ENCODE measurements at regions not wholly inside any gene's neighbourhood (a gene's known extent, or its start where the extent isn't known, plus 50 kb on each side); places are given as distances from the start of the nearest gene placed in this dataset.

DNA sequence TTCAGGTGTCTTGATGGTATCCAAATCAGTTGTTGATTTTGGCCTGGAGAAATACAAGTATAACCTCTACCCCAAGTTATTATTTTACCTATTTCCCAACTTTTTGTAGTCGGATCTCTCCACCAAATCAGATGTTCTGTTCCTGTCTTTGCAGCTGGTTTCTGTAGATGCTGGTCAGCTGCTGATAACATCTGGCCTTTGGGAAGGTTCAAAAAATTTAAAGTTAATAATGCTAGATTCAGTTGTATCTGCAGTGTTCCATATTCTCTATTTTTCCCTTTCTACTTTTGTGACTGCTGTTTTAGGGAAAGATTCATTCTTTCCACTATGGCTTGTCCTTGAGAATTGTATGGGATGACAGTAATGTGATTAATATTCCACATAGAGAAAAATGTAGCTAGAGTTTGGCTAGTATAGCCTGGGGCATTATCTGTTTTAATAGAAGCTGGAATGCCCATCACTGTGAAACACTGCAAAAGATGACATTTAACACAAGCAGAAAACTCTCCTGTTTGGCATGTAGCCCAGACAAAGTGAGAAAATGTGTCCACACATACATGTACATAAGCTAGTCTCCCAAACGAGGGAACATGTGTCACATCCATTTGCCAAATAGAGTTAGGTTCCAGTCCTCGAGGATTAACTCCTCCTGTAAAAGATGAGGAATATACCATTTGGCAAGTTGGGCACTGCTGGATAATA is 99.2 kb downstream of the ZNF100 start:
- TF ChIP-seq GATA3 (IDR thresholded peaks at IDR 0.05; ENCODE audit: low read depth, low read length) (peak; percentile 71), GATA2 (IDR thresholded peaks at IDR 0.05; ENCODE audit: low read depth, low read length) (peak; percentile 50; the same call in 1 of the 2 replicates)

DNA sequence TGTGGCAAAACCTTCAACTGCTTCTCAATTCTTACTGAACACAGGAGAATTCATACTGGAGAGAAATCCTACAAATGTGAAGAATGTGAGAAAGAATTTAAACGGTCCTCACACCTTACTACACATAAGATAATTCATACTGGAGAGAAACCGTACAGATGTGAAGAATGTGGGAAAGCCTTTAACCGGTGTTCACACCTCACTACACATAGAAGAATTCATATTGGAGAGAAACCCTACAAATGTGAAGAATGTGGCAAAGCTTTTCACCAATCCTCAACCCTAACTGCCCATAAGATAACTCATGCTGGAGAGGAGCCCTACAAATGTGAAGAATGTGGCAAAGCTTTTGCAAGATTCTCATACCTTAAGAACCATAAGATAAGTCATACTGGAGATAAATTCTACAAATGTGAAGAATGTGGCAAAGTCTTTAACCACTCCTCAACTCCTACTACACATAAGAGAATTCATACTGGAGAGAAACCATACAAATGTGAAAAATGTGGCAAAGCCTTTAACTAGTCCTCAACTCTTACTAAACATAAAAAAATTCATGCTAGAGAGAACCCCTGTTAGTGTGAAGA is 111.7 kb downstream of the ZNF100 start:
- TF ChIP-seq GATA2 (IDR thresholded peaks at IDR 0.05; ENCODE audit: low read depth, low read length), result no peak
- TF ChIP-seq GATA3 (IDR thresholded peaks at IDR 0.05; ENCODE audit: low read depth, low read length), result no peak

DNA sequence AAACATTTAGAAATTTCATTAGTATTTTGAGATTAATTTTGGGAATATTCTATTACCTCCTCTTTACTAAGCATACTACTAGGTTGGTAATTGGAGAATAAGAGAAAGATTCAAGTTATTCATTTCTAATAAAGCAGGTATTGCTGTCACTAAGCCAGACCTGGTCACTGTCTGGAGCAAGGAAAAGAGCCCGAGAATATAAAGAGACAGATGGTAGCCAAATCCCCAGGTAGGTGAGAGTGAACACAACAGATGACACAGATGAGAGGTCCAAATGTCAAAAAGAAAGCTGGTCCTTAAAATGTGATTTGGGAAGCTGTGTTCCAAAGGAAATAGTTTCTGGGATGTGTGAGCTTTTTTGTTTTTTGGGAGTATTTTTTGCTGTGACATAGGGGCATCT is 128.6 kb downstream of the ZNF100 start:
- no peak for TF ChIP-seq GATA3 (IDR thresholded peaks at IDR 0.05; ENCODE audit: low read depth, low read length)

DNA sequence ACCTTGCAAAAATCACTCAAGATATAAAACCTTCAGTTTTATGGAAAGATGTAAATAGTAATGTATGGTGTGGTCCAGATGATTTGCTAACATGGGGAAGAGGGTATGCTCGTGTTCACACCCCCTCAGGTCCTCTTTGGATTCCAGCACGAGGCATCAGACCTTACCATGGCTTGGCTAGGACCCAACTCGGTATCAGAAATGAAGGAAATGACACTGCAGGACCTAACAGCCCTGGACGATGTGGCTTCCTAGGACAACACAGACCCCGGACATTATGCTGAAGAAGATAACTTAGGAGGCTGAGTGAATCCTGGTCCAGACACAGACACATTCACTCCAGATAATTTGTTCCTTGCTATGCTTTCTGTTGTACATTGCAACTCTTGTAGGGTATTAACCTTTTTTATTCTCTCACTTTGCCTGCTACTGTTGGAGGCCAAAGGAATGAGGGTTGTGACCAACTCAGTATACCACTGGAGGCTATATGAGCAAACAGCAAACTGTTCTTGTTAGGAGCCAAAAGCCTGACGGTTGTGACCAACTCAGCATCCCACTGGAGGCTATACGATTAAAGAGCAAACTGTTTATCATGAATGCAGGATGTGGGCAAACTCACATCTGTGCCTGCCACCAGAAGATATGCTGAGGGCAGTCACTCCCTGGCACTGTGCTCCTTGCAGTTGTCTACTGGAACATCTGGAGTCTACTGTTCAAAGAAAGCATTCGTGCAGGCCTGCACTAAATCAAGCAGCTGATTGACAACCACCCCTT is 121.7 kb downstream of the ZNF429 start:
- TF ChIP-seq GATA2 (IDR thresholded peaks at IDR 0.05; ENCODE audit: low read depth, low read length) (no peak), GATA3 (IDR thresholded peaks at IDR 0.05; ENCODE audit: low read depth, low read length) (no peak)

DNA sequence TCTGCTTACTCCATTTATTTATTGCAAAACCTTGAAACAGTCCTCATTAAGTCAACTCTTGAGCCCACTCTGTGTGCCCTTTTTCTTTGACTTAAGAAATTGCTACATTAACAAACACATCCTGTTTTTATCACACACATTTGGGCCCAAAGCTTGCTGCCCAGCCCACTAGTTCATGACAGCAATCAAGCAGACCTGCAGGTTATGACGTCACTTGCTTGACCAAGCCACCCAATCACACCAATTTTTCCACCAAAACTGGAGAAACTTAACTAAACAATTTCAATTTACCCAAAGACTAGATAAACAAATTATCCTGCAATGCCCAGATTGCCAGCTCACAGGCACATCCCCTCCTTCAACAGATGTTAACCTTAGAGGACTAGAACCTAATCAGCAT is 120.7 kb downstream of the ZNF429 start:
- TF ChIP-seq GATA3 (IDR thresholded peaks at IDR 0.05; ENCODE audit: low read depth, low read length) (no peak), GATA2 (IDR thresholded peaks at IDR 0.05; ENCODE audit: low read depth, low read length) (no peak)

DNA sequence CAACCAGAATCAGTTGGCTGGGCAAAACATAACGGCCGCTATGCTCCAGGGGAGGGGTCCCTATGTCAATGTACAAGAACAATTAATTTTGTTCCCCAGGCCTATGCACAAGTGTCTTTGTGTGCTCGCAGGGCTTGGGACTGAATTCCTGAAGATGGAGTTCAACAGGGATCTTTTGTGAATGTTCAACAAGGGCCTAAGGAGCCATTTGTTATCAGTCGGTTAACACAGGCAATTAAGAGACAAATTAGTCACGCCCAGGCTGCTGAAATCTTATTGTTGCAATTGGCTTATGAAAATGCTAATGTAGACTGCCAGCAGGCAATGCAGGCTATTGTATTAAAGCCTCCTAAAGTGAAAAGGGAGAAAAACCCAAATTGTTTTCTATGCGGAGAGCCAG is 117.5 kb downstream of the ZNF429 start:
- TF ChIP-seq GATA2 (IDR thresholded peaks at IDR 0.05; ENCODE audit: low read depth, low read length) (no peak), GATA3 (IDR thresholded peaks at IDR 0.05; ENCODE audit: low read depth, low read length) (no peak)

DNA sequence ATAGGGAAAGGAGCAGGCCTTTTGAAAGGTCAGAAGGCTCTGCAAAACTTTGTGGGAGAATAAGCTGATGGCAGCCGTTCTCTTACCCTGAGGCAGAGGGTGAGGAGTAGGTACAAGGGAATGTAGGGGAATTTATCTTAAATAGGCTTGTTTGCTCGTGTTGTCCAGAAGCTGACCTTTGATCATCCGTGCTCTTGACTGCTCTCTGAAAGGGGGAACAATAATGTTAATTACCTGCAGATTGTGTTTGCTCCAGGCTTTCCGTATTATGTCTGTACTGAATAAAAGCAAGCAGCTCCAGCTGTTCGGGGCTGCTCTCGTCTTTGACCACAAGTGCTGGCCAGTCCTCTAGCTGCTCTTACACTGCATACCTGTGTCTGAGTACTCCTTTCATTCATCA is 116.3 kb downstream of the ZNF429 start:
- TF ChIP-seq GATA2 (IDR thresholded peaks at IDR 0.05; ENCODE audit: low read depth, low read length) (no peak), GATA3 (IDR thresholded peaks at IDR 0.05; ENCODE audit: low read depth, low read length) (no peak)

DNA sequence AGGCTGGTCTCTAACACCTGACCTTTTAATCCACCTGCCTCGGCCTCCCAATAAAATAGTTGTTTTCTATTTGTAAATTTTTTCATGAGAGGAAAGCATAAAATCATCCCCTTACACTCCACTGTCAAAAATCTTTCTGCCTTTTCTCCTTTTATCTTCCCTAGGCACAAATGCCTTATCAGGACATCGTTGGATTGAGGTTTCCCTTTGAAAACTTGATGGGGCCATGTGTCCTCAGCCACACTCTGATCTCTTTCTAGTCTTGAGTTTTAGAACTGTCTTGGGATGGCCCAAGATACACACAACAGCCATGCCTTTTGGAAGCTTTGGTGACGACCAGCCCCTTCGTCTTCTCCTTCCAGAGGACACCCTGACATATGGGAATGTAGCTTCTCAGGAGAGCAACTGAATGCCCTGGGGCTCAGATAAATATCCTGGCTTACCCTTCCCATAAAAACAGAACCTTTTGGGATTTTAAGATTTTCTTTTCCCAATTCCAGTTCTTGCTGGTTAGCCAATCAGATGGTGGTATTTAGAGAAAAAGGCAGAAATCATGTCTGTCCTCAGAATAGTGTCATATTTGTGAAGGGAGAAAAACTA is 112.4 kb downstream of the ZNF429 start:
- TF ChIP-seq GATA3 (IDR thresholded peaks at IDR 0.05; ENCODE audit: low read depth, low read length) (no peak), GATA2 (IDR thresholded peaks at IDR 0.05; ENCODE audit: low read depth, low read length) (no peak)

DNA sequence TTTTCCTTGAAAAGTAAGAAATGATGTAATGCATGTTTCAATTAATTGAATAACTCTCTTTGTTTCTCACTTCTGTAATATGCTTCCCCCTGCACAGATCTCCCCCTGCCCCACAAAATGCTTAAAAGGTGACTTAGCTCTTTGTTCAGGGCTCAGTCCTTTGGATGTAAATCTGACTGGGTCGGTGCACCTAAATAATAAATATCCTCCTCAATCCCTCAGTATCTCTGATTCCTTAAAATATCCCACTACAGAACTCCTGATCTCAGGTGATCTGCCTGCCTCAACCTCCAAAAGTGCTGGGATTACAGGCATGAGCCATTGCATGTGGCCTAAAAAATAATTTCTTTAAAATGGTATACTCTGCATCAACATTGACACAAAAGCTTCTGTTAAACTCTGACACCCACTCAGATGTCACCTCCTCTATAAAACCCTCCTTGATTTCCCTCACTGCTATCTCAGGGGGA is 107.0 kb downstream of the ZNF429 start:
- TF ChIP-seq GATA2 (IDR thresholded peaks at IDR 0.05; ENCODE audit: low read depth, low read length) (no peak), GATA3 (IDR thresholded peaks at IDR 0.05; ENCODE audit: low read depth, low read length) (no peak)

DNA sequence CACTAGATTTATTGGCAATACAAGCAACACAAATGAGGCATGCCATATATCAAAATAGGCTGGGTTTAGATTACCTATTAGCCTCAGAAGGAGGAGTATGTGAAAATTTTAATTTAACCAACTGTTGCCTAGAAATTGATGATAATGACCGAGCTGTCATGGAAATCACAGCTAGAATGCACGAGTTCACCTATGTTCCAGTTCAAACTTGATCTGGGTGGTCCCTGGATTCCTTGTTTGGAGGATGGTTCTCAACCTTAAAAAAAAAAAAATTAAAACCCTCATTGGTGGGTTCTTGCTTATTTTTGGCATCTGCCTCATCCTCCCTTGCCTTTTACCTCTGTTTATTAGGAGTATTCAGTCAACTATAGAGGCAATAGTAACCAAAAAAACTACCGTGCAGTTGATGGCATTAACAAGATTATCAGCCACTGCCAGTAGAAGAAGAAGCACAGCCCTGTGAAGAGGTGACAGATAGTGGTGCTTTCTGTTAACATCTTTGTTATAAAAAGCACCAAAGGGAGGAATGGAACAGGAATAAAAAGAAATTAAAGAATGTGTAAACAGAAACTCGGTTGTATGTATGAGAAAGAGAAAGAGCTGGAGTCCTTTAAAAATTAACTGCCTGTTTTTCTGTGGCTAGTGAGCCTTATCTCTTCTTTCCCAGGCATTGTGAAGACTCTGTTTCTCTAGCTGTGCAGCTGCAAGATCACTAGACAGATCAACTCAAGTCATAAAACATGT is 106.4 kb downstream of the ZNF429 start:
- TF ChIP-seq GATA3 (IDR thresholded peaks at IDR 0.05; ENCODE audit: low read depth, low read length) (no peak), GATA2 (IDR thresholded peaks at IDR 0.05; ENCODE audit: low read depth, low read length) (no peak)

DNA sequence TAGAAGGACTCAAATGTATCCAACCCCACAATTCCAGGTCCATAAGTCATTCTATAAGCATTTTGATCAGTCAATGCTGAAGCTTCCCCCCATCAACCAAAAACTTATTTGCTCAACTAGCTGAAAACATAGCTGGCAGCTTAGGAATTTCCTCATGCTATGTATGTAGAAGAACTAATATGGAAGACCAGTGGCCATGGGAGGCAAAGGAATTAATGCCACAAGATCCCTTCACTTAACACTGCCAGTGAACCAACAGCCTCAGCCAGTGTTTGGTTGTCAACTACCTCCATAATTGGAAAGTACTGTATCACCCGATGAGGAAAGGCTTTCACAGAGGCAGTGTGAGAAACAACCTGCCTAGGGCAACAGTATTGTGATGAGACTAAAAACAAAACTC is 105.4 kb downstream of the ZNF429 start:
- TF ChIP-seq GATA2 (IDR thresholded peaks at IDR 0.05; ENCODE audit: low read depth, low read length) (no peak), GATA3 (IDR thresholded peaks at IDR 0.05; ENCODE audit: low read depth, low read length) (no peak)

DNA sequence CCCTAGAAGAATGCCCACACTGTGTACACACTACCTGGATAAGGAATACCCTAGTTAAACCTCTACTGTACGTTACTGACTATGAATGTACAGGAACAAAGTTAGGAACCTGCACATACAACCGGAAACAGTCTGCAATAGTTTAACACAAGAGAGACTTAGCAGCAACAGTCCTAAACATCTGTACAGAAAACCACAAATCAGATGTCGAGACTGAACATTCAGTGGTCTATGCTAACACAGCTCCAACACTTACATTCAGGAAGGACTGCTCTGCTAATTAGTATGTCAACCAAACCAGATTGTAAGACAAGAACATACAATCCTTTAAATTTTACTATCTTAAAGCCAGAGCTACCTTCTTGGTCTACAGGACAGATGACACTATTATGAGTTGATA is 104.9 kb downstream of the ZNF429 start:
- TF ChIP-seq GATA2 (IDR thresholded peaks at IDR 0.05; ENCODE audit: low read depth, low read length) (no peak), GATA3 (IDR thresholded peaks at IDR 0.05; ENCODE audit: low read depth, low read length) (no peak)

DNA sequence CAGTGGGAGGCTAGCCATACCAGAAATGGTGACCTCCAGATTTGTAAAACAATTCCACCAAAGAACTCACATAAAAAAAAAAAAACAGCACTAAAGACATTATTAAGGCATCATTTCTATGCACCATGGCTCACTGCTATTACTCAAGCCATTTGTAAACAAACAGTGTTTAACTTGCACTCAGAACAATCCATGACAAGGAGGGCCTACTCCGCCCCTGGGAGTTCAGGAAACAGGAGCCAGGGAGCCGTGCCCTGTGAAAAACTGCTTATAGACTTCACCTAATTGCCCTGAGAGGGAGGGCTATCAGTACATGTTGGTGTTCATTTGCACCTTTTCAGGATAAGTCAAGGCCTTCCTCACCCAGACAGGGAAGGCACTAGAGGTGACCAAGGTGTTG is 103.2 kb downstream of the ZNF429 start:
- TF ChIP-seq GATA2 (IDR thresholded peaks at IDR 0.05; ENCODE audit: low read depth, low read length) (no peak), GATA3 (IDR thresholded peaks at IDR 0.05; ENCODE audit: low read depth, low read length) (no peak)

DNA sequence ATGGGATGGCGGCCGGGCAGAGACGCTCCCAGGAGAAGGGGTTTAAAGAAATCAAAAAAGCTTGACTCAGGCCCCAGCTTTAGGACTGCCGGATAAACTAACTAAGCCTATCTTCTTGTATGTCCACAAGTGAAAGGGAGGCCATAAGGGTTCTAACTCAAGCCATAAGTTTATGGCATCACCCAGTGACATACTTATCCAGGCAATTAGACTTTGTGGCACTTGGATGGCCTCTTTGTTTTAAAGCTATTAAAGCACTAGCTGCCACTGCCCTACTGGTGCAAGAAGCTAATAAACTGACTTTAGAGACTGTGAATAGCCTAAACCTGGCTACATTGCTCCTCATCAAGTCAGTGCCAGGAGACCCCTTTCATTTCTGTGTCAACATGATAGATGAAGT is 102.0 kb downstream of the ZNF429 start:
- TF ChIP-seq GATA3 (IDR thresholded peaks at IDR 0.05; ENCODE audit: low read depth, low read length), result no peak
- TF ChIP-seq GATA2 (IDR thresholded peaks at IDR 0.05; ENCODE audit: low read depth, low read length), result no peak
